ENCODE measurements at regions not wholly inside any gene's neighbourhood (a gene's known extent, or its start where the extent isn't known, plus 50 kb on each side); places are given as distances from the start of the nearest gene placed in this dataset.

- Histone ChIP-seq H3K4me3 (no peak overlapping the region), H3K27ac (replicated peaks in 1 of 4) (no peak overlapping the region), H3K27me3 (no peaks in the 10 kb centered on the region), H3K4me1 (peaks cover 0 to 1% (median under 1%) of the 10 kb centered on the region in 4 donors), H3K36me3 (no peaks in the 10 kb centered on the region), H3K9me3 (no peaks in the 10 kb centered on the region)
- TF ChIP-seq EP300 (IDR thresholded peaks at IDR 0.05) (no peak), POLR2A (IDR thresholded peaks at IDR 0.05; ENCODE audit: low read depth) (no peak), POLR2AphosphoS5 (IDR thresholded peaks at IDR 0.05) (no peak), CTCF (IDR thresholded peaks at IDR 0.05) (no peak)
- intact Hi-C loops (cut with DNase I): loop anchor here (5.0 kb wide), 1 partner anchor 56 kb away; no protein-coding TSS in a partner anchor
- DNase-seq (ENCODE audit: extremely low spot score): no peak
- 87% methylated on average over 3 of the region's 3 CpGs for WGBS
Measured at GRCh38 chr21:26776310-26777021, 68.7 kb downstream of the ADAMTS1 start.

- intact Hi-C loops (cut with DNase I): loop anchor here (5.0 kb wide), 1 partner anchor 69 kb away; no protein-coding TSS in a partner anchor
- no peak for DNase-seq (ENCODE audit: extremely low spot score)
- H3K9me3 ChIP-seq: no peaks in the 10 kb centered on the region
- TF ChIP-seq POLR2AphosphoS5 (IDR thresholded peaks at IDR 0.05) (no peak), CTCF (IDR thresholded peaks at IDR 0.05) (no peak), EP300 (IDR thresholded peaks at IDR 0.05) (no peak), POLR2A (IDR thresholded peaks at IDR 0.05; ENCODE audit: low read depth) (no peak)
- H3K4me1 ChIP-seq: no peaks in the 10 kb centered on the region
- H3K27me3 ChIP-seq: no peaks in the 10 kb centered on the region
- H3K36me3 ChIP-seq: no peaks in the 10 kb centered on the region
- H3K4me3 ChIP-seq: no peak overlapping the region
- WGBS: 94% methylated on average over 2 of the region's 2 CpGs
- no peak overlapping the region for H3K27ac ChIP-seq (replicated peaks in 1 of 4)
Measured at GRCh38 chr21:26773058-26773457, 72.2 kb downstream of the ADAMTS1 start.

- 26% methylated on average over 6 of the region's 6 CpGs for WGBS
- H3K27me3 ChIP-seq: no peaks in the 10 kb centered on the region
- no peak for DNase-seq (ENCODE audit: extremely low spot score)
- no peaks in the 10 kb centered on the region for H3K4me1 ChIP-seq
- no peaks in the 10 kb centered on the region for H3K9me3 ChIP-seq
- intact Hi-C loops (cut with DNase I): loop anchor here (5.0 kb wide), 1 partner anchor 73 kb away; no protein-coding TSS in a partner anchor
- no peaks in the 10 kb centered on the region for H3K36me3 ChIP-seq
- no peak for TF ChIP-seq POLR2A (IDR thresholded peaks at IDR 0.05; ENCODE audit: low read depth)
- peak; percentile 61 to 71 (median 70) for TF ChIP-seq CTCF (IDR thresholded peaks at IDR 0.05)
- H3K4me3 ChIP-seq: no peak overlapping the region
- no peak overlapping the region for H3K27ac ChIP-seq (replicated peaks in 1 of 4)
Measured at GRCh38 chr21:26769613-26770188, 75.5 kb downstream of the ADAMTS1 start.

- no peak for DNase-seq (ENCODE audit: extremely low spot score)
- Histone ChIP-seq H3K27me3 (no peaks in the 10 kb centered on the region), H3K36me3 (no peaks in the 10 kb centered on the region), H3K4me1 (no peaks in the 10 kb centered on the region), H3K9me3 (no peaks in the 10 kb centered on the region), H3K4me3 (no peak overlapping the region), H3K27ac (replicated peaks in 1 of 4) (no peak overlapping the region)
- TF ChIP-seq POLR2A (IDR thresholded peaks at IDR 0.05; ENCODE audit: low read depth): no peak
- 85% methylated on average over 6 of the region's 6 CpGs for WGBS
- intact Hi-C loops (cut with DNase I): no loop called here
Measured at GRCh38 chr21:26766826-26767325, 78.3 kb downstream of the ADAMTS1 start.

- no peaks in the 10 kb centered on the region for H3K4me1 ChIP-seq
- TF ChIP-seq POLR2A (IDR thresholded peaks at IDR 0.05; ENCODE audit: low read depth) (no peak), EP300 (IDR thresholded peaks at IDR 0.05) (no peak), POLR2AphosphoS5 (IDR thresholded peaks at IDR 0.05) (no peak), CTCF (IDR thresholded peaks at IDR 0.05) (no peak)
- no peak for DNase-seq (ENCODE audit: extremely low spot score)
- 95% methylated on average over 8 of the region's 8 CpGs for WGBS
- H3K36me3 ChIP-seq: no peaks in the 10 kb centered on the region
- H3K4me3 ChIP-seq: no peak overlapping the region
- H3K27me3 ChIP-seq: no peaks in the 10 kb centered on the region
- intact Hi-C loops (cut with DNase I): no loop called here
- no peaks in the 10 kb centered on the region for H3K9me3 ChIP-seq
- H3K27ac ChIP-seq (replicated peaks in 1 of 4): no peak overlapping the region
Measured at GRCh38 chr21:26761174-26761915, 83.9 kb downstream of the ADAMTS1 start.
